ENCODE measurements at regions not wholly inside any gene's neighbourhood (a gene's known extent, or its start where the extent isn't known, plus 50 kb on each side); places are given as distances from the start of the nearest gene placed in this dataset.

- TF ChIP-seq POLR2A (IDR thresholded peaks at IDR 0.05) (no peak), EP300 (IDR thresholded peaks at IDR 0.05) (no peak), CTCF (IDR thresholded peaks at IDR 0.05) (no peak), POLR2AphosphoS5 (IDR thresholded peaks at IDR 0.05) (no peak)
- 79% methylated on average over 3 of the region's 3 CpGs; no CpG with 5 or more reads in 1 of the 2 donors for WGBS, 2 donors (ENCODE audit: low coverage in 1 of 2)
These were observed 670.9 kb upstream of the ST8SIA4 start for GRCh38 chr5:101574017-101574416.

GRCh38 chr5:101561018-101561417 is 657.9 kb upstream of the ST8SIA4 start:
- no peak for ATAC-seq

More at GRCh38 chr5:101574017-101574416, 670.9 kb upstream of the ST8SIA4 start:
- H3K4me1 ChIP-seq: no peaks in the 10 kb centered on the region
- ATAC-seq: no peak
- H3K27me3 ChIP-seq: no peaks in the 10 kb centered on the region
- no peak overlapping the region for H3K4me3 ChIP-seq
- H3K9me3 ChIP-seq: no peaks in the 10 kb centered on the region
- H3K27ac ChIP-seq: no peak overlapping the region
- H3K36me3 ChIP-seq: no peaks in the 10 kb centered on the region

GRCh38 chr5:101543780-101544179 is 640.7 kb upstream of the ST8SIA4 start:
- WGBS, 2 donors (ENCODE audit: low coverage in 1 of 2): 77 to 100% methylated on average over 1 of the region's 1 CpG
- Histone ChIP-seq H3K27ac (no peak overlapping the region), H3K4me1 (no peaks in the 10 kb centered on the region), H3K36me3 (no peaks in the 10 kb centered on the region), H3K27me3 (no peaks in the 10 kb centered on the region), H3K9me3 (peaks cover 0 to 2% (median 0%) of the 10 kb centered on the region in 3 donors), H3K4me3 (no peak overlapping the region)
- TF ChIP-seq POLR2AphosphoS5 (IDR thresholded peaks at IDR 0.05) (no peak), EP300 (IDR thresholded peaks at IDR 0.05) (no peak), CTCF (IDR thresholded peaks at IDR 0.05) (no peak), POLR2A (IDR thresholded peaks at IDR 0.05) (no peak)
- no peak for ATAC-seq

More at GRCh38 chr5:101561018-101561417, 657.9 kb upstream of the ST8SIA4 start:
- H3K9me3 ChIP-seq: peaks cover 0 to 5% (median 0%) of the 10 kb centered on the region in 3 donors
- WGBS, 2 donors (ENCODE audit: low coverage in 1 of 2): 78 to 86% methylated on average over 1 to 3 of the region's 3 CpGs
- no peaks in the 10 kb centered on the region for H3K27me3 ChIP-seq
- no peak overlapping the region for H3K27ac ChIP-seq
- H3K36me3 ChIP-seq: no peaks in the 10 kb centered on the region
- TF ChIP-seq CTCF (IDR thresholded peaks at IDR 0.05) (no peak), EP300 (IDR thresholded peaks at IDR 0.05) (no peak), POLR2A (IDR thresholded peaks at IDR 0.05) (no peak), POLR2AphosphoS5 (IDR thresholded peaks at IDR 0.05) (no peak)
- H3K4me3 ChIP-seq: no peak overlapping the region
- no peaks in the 10 kb centered on the region for H3K4me1 ChIP-seq

- Histone ChIP-seq H3K4me3 (no peak overlapping the region), H3K4me1 (no peaks in the 10 kb centered on the region), H3K9me3 (peaks cover 0 to 5% (median 0%) of the 10 kb centered on the region in 3 donors), H3K27me3 (no peaks in the 10 kb centered on the region), H3K36me3 (no peaks in the 10 kb centered on the region), H3K27ac (no peak overlapping the region)
- 66 to 83% methylated on average over 3 of the region's 3 CpGs for WGBS, 2 donors (ENCODE audit: low coverage in 1 of 2)
- TF ChIP-seq CTCF (IDR thresholded peaks at IDR 0.05): no peak
- TF ChIP-seq POLR2AphosphoS5 (IDR thresholded peaks at IDR 0.05): no peak
- TF ChIP-seq EP300 (IDR thresholded peaks at IDR 0.05): no peak
- TF ChIP-seq POLR2A (IDR thresholded peaks at IDR 0.05): no peak
- ATAC-seq: no peak
These were observed 636.2 kb upstream of the ST8SIA4 start for GRCh38 chr5:101539315-101539714.

- no peaks in the 10 kb centered on the region for H3K4me1 ChIP-seq
- 50% methylated on average over 1 of the region's 1 CpG; no CpG with 5 or more reads in 1 of the 2 donors for WGBS, 2 donors (ENCODE audit: low coverage in 1 of 2)
- H3K4me3 ChIP-seq: no peak overlapping the region
- H3K27ac ChIP-seq: no peak overlapping the region
- ATAC-seq: no peak
- no peak for TF ChIP-seq CTCF (IDR thresholded peaks at IDR 0.05)
- no peaks in the 10 kb centered on the region for H3K36me3 ChIP-seq
- peaks cover 0 to 5% (median 0%) of the 10 kb centered on the region in 3 donors for H3K9me3 ChIP-seq
- H3K27me3 ChIP-seq: no peaks in the 10 kb centered on the region
These were observed 632.5 kb upstream of the ST8SIA4 start for GRCh38 chr5:101535626-101536025.
